ENCODE measurements at regions not wholly inside any gene's neighbourhood (a gene's known extent, or its start where the extent isn't known, plus 50 kb on each side); places are given as distances from the start of the nearest gene placed in this dataset.

- ChIA-PET POLR2A (no interaction called here), CTCF (no interaction called here)
- Histone ChIP-seq H3K27me3 (ENCODE audit: control insufficient read depth in 1 of 2, insufficient read depth in 2 of 2, low read length in 2 of 2) (no peaks in the 10 kb centered on the region), H3K4me3 (ENCODE audit: low read length) (no peak overlapping the region), H3K36me3 (ENCODE audit: insufficient read depth, low read length) (no peaks in the 10 kb centered on the region), H3K4me1 (ENCODE audit: insufficient read depth, low read length) (no peaks in the 10 kb centered on the region), H3K27ac (ENCODE audit: low read depth in 1 of 2, low read length in 2 of 2) (no peak overlapping the region), H3K9me3 (ENCODE audit: control insufficient read depth in 1 of 2, insufficient read depth in 1 of 2, low read length in 2 of 2) (no peaks in the 10 kb centered on the region)
- DNase-seq (no peak), ATAC-seq (ENCODE audit: poor library complexity) (no peak)
- Mint-ChIP-seq H3K27ac (no peak overlapping the region), H3K27me3 (no peaks in the 10 kb centered on the region), H3K36me3 (ENCODE audit: low read depth) (no peaks in the 10 kb centered on the region), H3K4me1 (ENCODE audit: low read depth) (peaks cover 7% of the 10 kb centered on the region), H3K9me3 (no peaks in the 10 kb centered on the region), H3K4me3 (no peak overlapping the region)
- intact Hi-C loops (cut with DNase I, micrococcal nuclease), result no loop called here
- no peak for TF ChIP-seq CTCF (IDR thresholded peaks at IDR 0.05)
Measured at GRCh38 chr5:56760723-56761122, 54.6 kb upstream of the MAP3K1 start.

- Mint-ChIP-seq H3K27me3 (no peaks in the 10 kb centered on the region), H3K36me3 (ENCODE audit: low read depth) (no peaks in the 10 kb centered on the region), H3K27ac (no peak overlapping the region), H3K4me1 (ENCODE audit: low read depth) (peaks cover 7% of the 10 kb centered on the region), H3K9me3 (no peaks in the 10 kb centered on the region), H3K4me3 (no peak overlapping the region)
- Histone ChIP-seq H3K4me3 (ENCODE audit: low read length) (no peak overlapping the region), H3K4me1 (ENCODE audit: insufficient read depth, low read length) (no peaks in the 10 kb centered on the region), H3K27me3 (ENCODE audit: control insufficient read depth in 1 of 2, insufficient read depth in 2 of 2, low read length in 2 of 2) (no peaks in the 10 kb centered on the region), H3K27ac (ENCODE audit: low read depth in 1 of 2, low read length in 2 of 2) (no peak overlapping the region), H3K9me3 (ENCODE audit: control insufficient read depth in 1 of 2, insufficient read depth in 1 of 2, low read length in 2 of 2) (no peaks in the 10 kb centered on the region), H3K36me3 (ENCODE audit: insufficient read depth, low read length) (no peaks in the 10 kb centered on the region)
- intact Hi-C loops (cut with DNase I, micrococcal nuclease), result no loop called here
- ATAC-seq (ENCODE audit: poor library complexity), result no peak
- ChIA-PET CTCF (no interaction called here), POLR2A (no interaction called here)
- DNase-seq, result no peak
- TF ChIP-seq CTCF (IDR thresholded peaks at IDR 0.05), result no peak
Measured at GRCh38 chr5:56759521-56760216, 55.7 kb upstream of the MAP3K1 start.

- DNase-seq (no peak), ATAC-seq (ENCODE audit: poor library complexity) (no peak)
- H3K9me3 ChIP-seq (ENCODE audit: control insufficient read depth in 1 of 2, insufficient read depth in 1 of 2, low read length in 2 of 2), result no peaks in the 10 kb centered on the region
- intact Hi-C loops (cut with DNase I, micrococcal nuclease), result no loop called here
- Mint-ChIP-seq H3K36me3 (ENCODE audit: low read depth) (no peaks in the 10 kb centered on the region), H3K9me3 (peaks cover 3% of the 10 kb centered on the region), H3K4me1 (ENCODE audit: low read depth) (peaks cover 7% of the 10 kb centered on the region), H3K4me3 (no peak overlapping the region), H3K27me3 (no peaks in the 10 kb centered on the region), H3K27ac (no peak overlapping the region)
- no peaks in the 10 kb centered on the region for H3K4me1 ChIP-seq (ENCODE audit: insufficient read depth, low read length)
- no peak overlapping the region for H3K4me3 ChIP-seq (ENCODE audit: low read length)
- TF ChIP-seq CTCF (IDR thresholded peaks at IDR 0.05), result no peak
- H3K36me3 ChIP-seq (ENCODE audit: insufficient read depth, low read length), result no peaks in the 10 kb centered on the region
- ChIA-PET POLR2A (no interaction called here), CTCF (no interaction called here)
- no peak overlapping the region for H3K27ac ChIP-seq (ENCODE audit: low read depth in 1 of 2, low read length in 2 of 2)
- no peaks in the 10 kb centered on the region for H3K27me3 ChIP-seq (ENCODE audit: control insufficient read depth in 1 of 2, insufficient read depth in 2 of 2, low read length in 2 of 2)
Measured at GRCh38 chr5:56757077-56757476, 58.3 kb upstream of the MAP3K1 start.

Data from CD4-positive, alpha-beta T cell (primary cell).